ENCODE measurements at regions not wholly inside any gene's neighbourhood (a gene's known extent, or its start where the extent isn't known, plus 50 kb on each side); places are given as distances from the start of the nearest gene placed in this dataset.

GRCh38 chr6:56739836-56740815 lies 97.4 kb upstream of the DST start (continued):
- TF ChIP-seq PAXIP1 (CRISPR knock-in tag; conservative IDR thresholded peaks at IDR 0.05) (peak; percentile 93), THAP7 (CRISPR knock-in tag; IDR thresholded peaks at IDR 0.05) (no peak), ZBTB25 (CRISPR knock-in tag; IDR thresholded peaks at IDR 0.05) (no peak), DMTF1 (CRISPR knock-in tag; IDR thresholded peaks at IDR 0.05) (no peak), ZNF761 (CRISPR knock-in tag; conservative IDR thresholded peaks at IDR 0.05) (0 out of 2 replicates have a peak, but pooled peaks have one; percentile 35), EHMT2 (IDR thresholded peaks at IDR 0.05; ENCODE audit: borderline replicate concordance, low read depth, low read length) (no peak), TRAFD1 (CRISPR knock-in tag; IDR thresholded peaks at IDR 0.05; ENCODE audit: borderline replicate concordance) (no peak)

Data from HepG2 (cell line).